PC-3 (cell line): ENCODE measurements at regions not wholly inside any gene's neighbourhood (a gene's known extent, or its start where the extent isn't known, plus 50 kb on each side); places are given as distances from the start of the nearest gene placed in this dataset.

Source experiments
- ATAC-seq: fragments of 200-7000 bp; cut with Tn5 transposase; 2 replicates; pipeline ENCODE4 v1.9.1; 2020; ENCODE audit warnings: mild to moderate bottlenecking, moderate library complexity
- BruUV-seq: library from RNA; stranded (reverse); fragments of 400-500 nt; replicated peaks from 2 replicates; lab custom pipeline; 2021; lab: Mats Ljungman, UMichigan
- CTCF ChIA-PET: fragments of 300-600 bp; sonication (Branson Sonifier 250); formaldehyde crosslinking; loops from one replicate; lab custom pipeline; 2022; ENCODE audit warnings: antibody characterized with exemption; lab: Charles Lee
- POLR2A ChIA-PET: fragments of 300-600 bp; sonication (Branson Sonifier 250); formaldehyde crosslinking; loops from one replicate; lab custom pipeline; 2022; ENCODE audit warnings: antibody characterized with exemption; ENCODE audit not compliant: unreplicated experiment; lab: Charles Lee
- DNase-seq: peaks from one replicate; pipeline ENCODE4 v3.0.0-alpha.2; 2015
- H2AFZ ChIP-seq: fragments of 300-600 bp; sonication (generic); 2 replicates; pipeline ENCODE4 v1.6.0; 2016; ENCODE audit warnings: antibody characterized with exemption, low read length
- H3F3A ChIP-seq: fragments of 300-600 bp; sonication (generic); one replicate; pipeline ENCODE4 v1.6.0; 2017; ENCODE audit warnings: antibody characterized with exemption, low read length, control low read depth, mild to moderate bottlenecking; ENCODE audit not compliant: unreplicated experiment
- H3K27ac ChIP-seq: fragments of 300-600 bp; sonication (generic); 2 replicates; pipeline ENCODE4 v1.5.1; 2016; ENCODE audit warnings: mild to moderate bottlenecking, low read length
- H3K27me3 ChIP-seq: fragments of 300-600 bp; sonication (generic); 2 replicates; pipeline ENCODE4 v1.6.1; 2016; ENCODE audit warnings: low read length, mixed read lengths
- H3K36me3 ChIP-seq: fragments of 300-600 bp; sonication (generic); 2 replicates; pipeline ENCODE4 v1.6.1; 2016; ENCODE audit warnings: low read depth, mixed run types, low read length, mixed read lengths
- H3K4me1 ChIP-seq: fragments of 300-600 bp; sonication (generic); 2 replicates; pipeline ENCODE4 v1.5.1; 2016; ENCODE audit warnings: low read length; ENCODE audit not compliant: insufficient read depth
- H3K4me2 ChIP-seq: fragments of 300-600 bp; sonication (generic); 2 replicates; pipeline ENCODE4 v1.6.0; 2016; ENCODE audit warnings: low read length
- H3K4me3 ChIP-seq: fragments of 300-600 bp; sonication (generic); 2 replicates; pipeline ENCODE4 v1.5.1; 2016; ENCODE audit warnings: mild to moderate bottlenecking, low read length, mixed read lengths
- H3K79me2 ChIP-seq: fragments of 300-600 bp; sonication (generic); 2 replicates; pipeline ENCODE4 v1.6.1; 2017; ENCODE audit warnings: low read length, mixed read lengths
- H3K9ac ChIP-seq: fragments of 300-600 bp; sonication (generic); 2 replicates; pipeline ENCODE4 v1.6.0; 2016; ENCODE audit warnings: mild to moderate bottlenecking, low read length
- H3K9me2 ChIP-seq: fragments of 300-600 bp; sonication (generic); replicated peaks from 2 replicates; pipeline ENCODE4 v1.6.1; 2016; ENCODE audit warnings: mixed run types, low read length, mixed read lengths
- H3K9me3 ChIP-seq: fragments of 300-600 bp; sonication (generic); 2 replicates; pipeline ENCODE4 v1.6.1; 2016; ENCODE audit warnings: low read length, mixed read lengths
- H4K20me1 ChIP-seq: fragments of 300-600 bp; sonication (generic); 2 replicates; pipeline ENCODE4 v1.6.1; 2016; ENCODE audit warnings: low read length, mixed read lengths
- CTCF ChIP-seq: fragments of 300-600 bp; sonication (generic); conservative IDR thresholded peaks from 2 replicates; pipeline ENCODE4 v1.5.1; 2017; ENCODE audit warnings: antibody characterized with exemption, low read depth, mild to moderate bottlenecking, low read length
- EZH2 ChIP-seq: fragments of 300-600 bp; sonication (generic); IDR thresholded peaks from one replicate; pipeline ENCODE4 v1.6.1; 2017; ENCODE audit warnings: antibody characterized with exemption, mild to moderate bottlenecking, low read length; ENCODE audit not compliant: unreplicated experiment
- EZH2phosphoT487 ChIP-seq: fragments of 300-600 bp; sonication (generic); IDR thresholded peaks from 2 replicates; pipeline ENCODE4 v1.6.1; 2018; ENCODE audit warnings: mild to moderate bottlenecking, antibody characterized with exemption, low read length, borderline replicate concordance
- intact Hi-C: fragments of 100-400 bp; cut with micrococcal nuclease; formaldehyde crosslinking; loops from 2 replicates; pipeline ENCODE4 v1.9.0; 2023

GRCh38 chr4:81891005-81891996 is 419.6 kb upstream of the RASGEF1B start:
- no TSS peak for BruUV-seq
- Histone ChIP-seq H3K79me2 (no peaks in the 10 kb centered on the region), H3K4me2 (no peak overlapping the region), H3K27ac (no peak overlapping the region), H3K27me3 (peaks cover 19% of the 10 kb centered on the region), H4K20me1 (no peaks in the 10 kb centered on the region), H3K4me3 (no peak overlapping the region), H3K9me2 (no peaks in the 10 kb centered on the region), H3F3A (no peaks in the 10 kb centered on the region), H3K9ac (no peak overlapping the region), H2AFZ (no peak overlapping the region), H3K4me1 (no peaks in the 10 kb centered on the region), H3K9me3 (no peaks in the 10 kb centered on the region), H3K36me3 (no peaks in the 10 kb centered on the region)
- no peak for DNase-seq
- ChIA-PET CTCF (no interaction called here), POLR2A (no interaction called here)
- no peak for TF ChIP-seq EZH2phosphoT487
- TF ChIP-seq CTCF: no peak
- TF ChIP-seq EZH2: no peak
- intact Hi-C loops: no loop called here
- ATAC-seq: no peak

GRCh38 chr4:81884986-81885385 is 413.3 kb upstream of the RASGEF1B start:
- TF ChIP-seq CTCF (no peak), EZH2 (no peak), EZH2phosphoT487 (no peak)
- intact Hi-C loops: no loop called here
- ChIA-PET CTCF (no interaction called here), POLR2A (no interaction called here)
- no peaks in the 10 kb centered on the region for H3K4me1 ChIP-seq
- H3K9ac ChIP-seq: no peak overlapping the region
- no TSS peak for BruUV-seq
- H3K27me3 ChIP-seq: no peaks in the 10 kb centered on the region
- no peak overlapping the region for H3K4me2 ChIP-seq
- no peaks in the 10 kb centered on the region for H3K9me2 ChIP-seq
- no peak overlapping the region for H3K27ac ChIP-seq
- H3F3A ChIP-seq: no peaks in the 10 kb centered on the region
- H2AFZ ChIP-seq: no peak overlapping the region
- no peaks in the 10 kb centered on the region for H4K20me1 ChIP-seq
- H3K4me3 ChIP-seq: no peak overlapping the region
- no peaks in the 10 kb centered on the region for H3K79me2 ChIP-seq
- no peaks in the 10 kb centered on the region for H3K9me3 ChIP-seq
- no peak for DNase-seq
- H3K36me3 ChIP-seq: no peaks in the 10 kb centered on the region
- ATAC-seq: no peak
